ENCODE measurements at regions not wholly inside any gene's neighbourhood (a gene's known extent, or its start where the extent isn't known, plus 50 kb on each side); places are given as distances from the start of the nearest gene placed in this dataset.
"Not testable (repeated sequence)": the region's sequence is repeated elsewhere in the genome, so short reads cannot be mapped to it uniquely, and the experiment has no call there.

DNA sequence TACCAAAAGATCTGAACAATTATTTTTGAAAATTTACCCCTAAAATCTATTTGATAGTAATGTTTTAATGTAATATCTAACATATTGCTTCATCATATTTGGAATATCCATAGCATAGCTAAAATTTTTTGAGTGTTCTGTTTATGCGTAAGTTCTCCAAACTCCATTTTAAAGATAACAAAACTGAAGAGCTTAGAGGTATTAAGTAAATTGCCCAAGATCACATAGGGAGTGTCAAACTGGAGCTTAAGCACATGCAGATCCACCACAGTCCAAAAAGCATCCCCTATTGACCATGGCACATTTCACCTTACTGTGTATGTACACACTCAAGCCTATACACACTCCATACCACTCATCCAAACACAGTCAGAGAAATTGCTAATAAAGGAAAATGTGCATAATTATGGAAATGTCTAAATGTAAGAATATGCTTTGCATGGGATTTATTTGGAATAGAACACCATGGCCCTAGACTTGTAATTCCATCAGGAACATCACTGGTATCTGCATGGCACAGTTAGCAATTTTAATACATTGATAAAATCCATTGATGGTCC, 85.2 kb upstream of the TGFBR2 start:
- ATAC-seq = no peak
- no peak for DNase-seq

DNA sequence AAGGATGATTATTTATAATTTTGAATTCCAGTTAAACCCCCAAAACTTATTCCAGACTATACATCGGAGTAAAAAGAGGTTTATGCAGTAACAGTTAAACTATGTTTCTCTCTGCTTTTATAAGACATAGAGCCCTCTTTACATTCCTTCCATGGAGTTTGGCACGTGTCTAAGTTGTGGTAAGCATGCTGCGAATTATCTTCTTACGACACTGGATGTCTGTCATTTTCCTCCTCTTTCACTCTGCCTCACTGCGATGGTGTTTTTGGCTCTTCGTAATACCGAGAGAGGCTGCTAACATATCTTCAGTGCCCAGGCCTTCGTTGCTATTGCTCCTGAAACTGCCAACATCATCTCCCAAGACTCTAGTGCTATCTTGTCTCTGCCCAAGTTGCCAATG, 83.9 kb upstream of the TGFBR2 start:
- no peak for ATAC-seq
- no peak for DNase-seq

DNA sequence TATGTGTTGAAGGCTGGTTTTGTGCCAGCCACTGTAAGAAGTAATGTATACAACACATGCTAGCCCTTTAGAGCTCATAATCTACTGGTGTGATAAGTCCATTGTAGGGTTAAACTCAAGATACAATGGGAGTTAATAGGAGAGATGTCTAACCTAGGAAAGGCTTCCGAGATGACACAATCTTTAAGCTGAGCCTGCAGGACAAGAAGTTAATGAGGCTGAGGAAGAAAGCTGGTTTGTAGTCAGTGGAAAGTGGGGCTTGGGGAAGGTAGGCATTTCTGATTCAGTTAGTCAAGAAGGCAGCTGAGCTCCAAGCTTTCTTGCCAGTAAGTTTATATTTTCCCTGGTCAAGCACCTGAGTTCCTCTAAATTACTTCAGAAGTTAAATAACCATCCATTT, 83.0 kb upstream of the TGFBR2 start:
- ATAC-seq = no peak
- DNase-seq = no peak

DNA sequence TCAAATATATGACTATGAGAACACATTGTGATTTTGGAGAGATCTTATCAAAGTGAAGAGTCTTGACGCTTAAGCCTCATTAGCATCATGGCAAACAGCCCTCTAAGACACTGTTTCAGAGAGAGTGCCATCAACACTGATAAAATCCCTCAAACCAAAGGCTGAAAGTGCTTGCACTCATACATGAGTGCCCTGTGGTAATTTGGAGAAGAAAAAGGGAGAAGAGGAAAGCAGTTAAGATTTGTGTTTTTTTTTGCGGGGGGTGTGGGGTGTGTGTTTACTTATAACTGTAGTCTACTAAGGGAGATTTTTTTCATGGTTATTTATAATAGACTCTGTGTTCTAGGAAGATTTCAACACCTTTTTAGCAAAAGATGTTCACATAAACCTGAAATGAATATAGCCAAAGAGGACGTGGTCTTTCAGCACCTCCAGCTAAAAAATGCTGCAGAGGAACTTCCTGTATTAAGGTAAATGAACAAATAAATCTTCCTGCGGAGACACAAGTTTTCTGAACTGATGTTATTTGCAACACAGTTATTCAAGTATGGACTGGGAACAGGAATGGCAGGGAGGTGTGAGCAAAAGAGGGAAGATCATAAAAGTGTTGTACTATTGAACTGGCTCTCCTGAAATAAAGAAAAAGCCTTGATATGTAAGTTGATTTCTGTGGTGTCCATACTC, 81.9 kb upstream of the TGFBR2 start:
- no peak for ATAC-seq

DNA sequence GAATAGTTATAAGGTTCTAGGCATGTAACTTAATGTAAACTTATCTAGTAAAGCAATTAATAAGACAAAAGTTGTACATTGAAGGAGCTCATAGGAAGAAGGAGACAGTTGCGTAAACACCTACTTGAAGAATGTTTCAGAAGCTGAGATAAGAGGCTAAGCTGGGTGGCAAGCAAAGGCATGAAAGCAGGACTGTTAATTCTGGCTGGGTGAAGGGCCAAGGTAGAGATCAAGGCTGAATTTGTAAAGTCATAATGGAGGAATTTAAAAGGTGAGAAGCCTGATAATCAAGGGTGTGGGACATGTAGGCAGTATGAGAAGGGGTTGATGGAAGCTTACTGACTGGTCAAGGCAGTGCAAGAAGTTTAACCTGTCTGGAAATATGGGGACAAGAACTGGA, 80.4 kb upstream of the TGFBR2 start:
- ATAC-seq (no peak), DNase-seq (no peak)

More for the DNA sequence above, 81.9 kb upstream of the TGFBR2 start:
- no peak for DNase-seq

DNA sequence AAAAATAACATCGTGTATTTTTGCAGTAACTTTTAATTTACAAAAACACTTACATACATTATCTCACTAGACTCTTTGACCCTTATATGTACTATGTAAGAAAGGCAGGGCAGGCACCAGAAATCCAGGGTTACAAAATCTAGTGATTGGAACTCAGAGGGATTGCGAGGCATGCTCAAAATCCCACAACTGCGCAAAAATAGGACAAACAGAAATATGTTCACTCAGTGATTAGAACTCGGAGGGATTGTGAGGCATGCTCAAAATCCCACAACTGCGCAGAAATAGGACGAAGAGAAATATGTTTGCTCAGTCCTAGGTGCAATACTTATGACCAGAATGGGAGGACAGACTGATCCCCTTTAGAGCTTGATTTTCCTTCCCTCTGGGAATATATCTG, 79.2 kb upstream of the TGFBR2 start:
- no peak for ATAC-seq

DNA sequence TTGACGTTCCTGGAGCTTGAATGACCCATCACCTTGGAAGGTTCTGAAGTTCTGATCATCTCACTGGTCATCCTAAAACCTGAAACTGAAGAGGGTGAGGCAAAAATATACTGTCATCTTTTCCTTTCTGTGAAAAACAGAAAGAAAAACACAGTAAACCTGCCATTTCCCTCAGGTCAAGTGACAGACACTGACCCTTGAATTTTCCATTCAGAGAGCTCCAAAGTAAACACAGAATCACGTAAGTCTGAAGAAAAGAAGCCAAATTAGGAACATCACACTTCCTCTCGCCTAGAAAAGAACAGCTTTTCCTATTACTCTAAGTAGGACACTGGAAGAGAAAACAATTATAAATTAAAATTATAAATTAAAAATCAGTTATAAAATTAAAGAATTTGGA, 78.7 kb upstream of the TGFBR2 start:
- no peak for DNase-seq
- ATAC-seq = no peak

More for the DNA sequence above, 79.2 kb upstream of the TGFBR2 start:
- no peak for DNase-seq

DNA sequence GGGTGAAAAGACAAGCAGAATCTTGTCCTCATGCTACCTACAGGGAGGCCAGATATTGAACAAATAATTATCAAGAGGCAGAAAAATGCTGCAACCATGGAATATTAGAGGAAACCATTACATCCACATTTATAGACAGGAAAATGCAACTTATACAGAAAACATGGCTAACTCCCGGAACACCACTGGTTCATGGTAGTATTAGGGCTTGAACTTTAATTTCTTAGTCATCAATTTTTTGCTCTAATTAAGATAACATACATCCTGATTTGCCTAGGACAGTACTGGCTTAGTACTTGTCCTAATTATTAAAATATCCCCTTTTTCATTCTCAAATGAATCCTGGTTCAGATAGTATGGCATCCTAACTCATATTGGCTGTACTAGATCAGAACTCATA, 76.3 kb upstream of the TGFBR2 start:
- DNase-seq = no peak
- ATAC-seq = no peak

DNA sequence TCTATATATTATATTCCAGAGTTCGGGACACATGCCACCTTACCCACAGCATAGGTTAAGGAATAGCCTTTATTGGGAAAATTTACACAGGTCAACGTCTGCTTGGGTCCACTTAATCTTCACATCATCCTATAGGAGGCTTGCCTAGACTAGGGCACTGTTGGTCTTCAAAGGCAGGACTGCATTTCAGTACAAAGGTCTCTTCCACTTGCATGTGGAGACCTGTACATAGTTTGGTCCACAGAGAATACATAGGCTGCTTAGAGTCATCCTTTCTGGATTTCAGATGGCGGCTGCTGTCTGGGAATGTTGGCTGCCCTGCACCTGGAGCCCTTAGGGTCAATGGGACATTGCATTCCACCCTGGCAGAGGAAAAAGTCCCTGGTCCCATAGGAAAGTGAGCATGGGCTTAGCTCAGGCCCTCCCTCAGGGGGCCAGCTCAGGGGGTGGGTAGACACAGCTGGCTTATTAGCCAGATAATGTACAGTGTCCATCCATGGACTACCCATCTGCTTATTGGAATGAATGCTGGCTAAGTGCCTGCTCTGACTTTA, 75.3 kb upstream of the TGFBR2 start:
- no peak for ATAC-seq
- DNase-seq = no peak

DNA sequence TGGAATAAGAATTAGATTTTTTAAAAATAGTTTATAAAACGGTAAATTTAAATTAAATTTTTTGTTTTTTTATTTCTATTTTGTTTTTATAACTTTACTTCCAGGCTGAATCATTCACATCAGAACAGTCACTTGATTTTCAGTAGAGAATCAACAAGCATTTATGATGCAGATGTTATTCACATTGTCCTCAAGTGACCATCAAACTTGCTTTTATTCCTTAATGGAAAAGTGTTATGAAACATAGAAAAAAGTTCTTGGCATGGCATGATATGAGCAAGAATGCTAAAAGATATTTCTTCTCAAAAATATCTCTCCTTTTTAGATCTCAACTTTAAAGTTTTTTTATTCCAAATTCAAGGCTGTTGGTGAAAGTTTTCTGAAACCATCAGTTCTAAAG, 70.9 kb upstream of the TGFBR2 start:
- DNase-seq (no peak), ATAC-seq (no peak)

DNA sequence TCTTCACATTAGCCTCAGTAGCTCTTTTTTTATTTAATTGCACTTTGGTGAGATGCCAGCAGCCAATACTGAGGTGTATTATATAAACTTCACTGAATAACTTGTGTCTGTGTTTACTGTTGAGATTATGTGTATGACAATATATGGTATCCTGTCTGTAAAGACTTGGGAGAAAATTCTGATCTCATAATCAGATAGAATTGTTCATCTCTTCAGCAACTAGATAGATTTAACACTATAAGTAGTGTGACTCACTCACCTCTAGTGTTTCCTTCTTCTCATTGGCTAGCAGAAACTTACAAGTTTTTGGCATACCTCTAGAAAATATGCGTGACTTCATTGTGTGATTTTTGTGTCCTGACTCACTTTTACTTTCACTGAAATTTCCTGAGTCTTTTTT, 67.6 kb upstream of the TGFBR2 start:
- peak; percentile 66 for ATAC-seq
- DNase-seq = no peak

DNA sequence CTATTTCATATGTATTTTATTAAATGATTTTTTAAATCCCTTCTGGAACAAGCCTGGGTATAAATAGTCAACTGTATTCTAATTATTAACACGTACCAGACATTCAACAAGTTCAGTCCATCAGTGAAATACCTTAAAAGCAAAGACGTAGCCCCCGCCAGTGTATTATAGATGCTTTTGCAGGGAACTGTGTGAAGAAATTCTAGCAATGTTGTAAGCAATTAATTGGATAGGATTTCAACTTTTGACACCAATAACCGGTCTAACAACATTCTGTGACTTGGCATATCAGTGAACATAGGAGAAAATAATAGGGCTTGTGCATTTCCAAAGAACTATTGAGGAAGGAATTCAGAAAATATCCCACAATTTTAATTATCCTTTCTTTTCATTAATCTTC, 67.2 kb upstream of the TGFBR2 start:
- no peak for ATAC-seq
- DNase-seq = no peak

DNA sequence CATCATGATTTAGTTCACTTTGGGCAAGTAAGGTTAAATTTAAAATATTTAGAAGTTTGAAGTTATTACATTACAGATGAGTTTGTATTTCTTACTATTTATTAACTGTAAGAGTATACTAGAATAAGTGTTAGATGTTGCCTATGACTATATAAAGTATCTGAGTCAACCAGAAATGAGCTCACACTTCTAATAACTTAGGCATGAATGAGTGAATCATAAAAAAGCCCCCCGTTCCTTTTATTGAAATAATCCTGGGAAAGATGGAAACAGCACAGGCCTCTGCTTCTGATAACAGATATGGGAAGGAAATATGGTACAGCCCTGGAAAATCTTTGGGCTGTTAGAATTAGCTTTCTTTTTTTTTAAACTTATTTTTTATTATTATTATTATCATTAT, 66.6 kb upstream of the TGFBR2 start:
- DNase-seq = no peak
- ATAC-seq = no peak

DNA sequence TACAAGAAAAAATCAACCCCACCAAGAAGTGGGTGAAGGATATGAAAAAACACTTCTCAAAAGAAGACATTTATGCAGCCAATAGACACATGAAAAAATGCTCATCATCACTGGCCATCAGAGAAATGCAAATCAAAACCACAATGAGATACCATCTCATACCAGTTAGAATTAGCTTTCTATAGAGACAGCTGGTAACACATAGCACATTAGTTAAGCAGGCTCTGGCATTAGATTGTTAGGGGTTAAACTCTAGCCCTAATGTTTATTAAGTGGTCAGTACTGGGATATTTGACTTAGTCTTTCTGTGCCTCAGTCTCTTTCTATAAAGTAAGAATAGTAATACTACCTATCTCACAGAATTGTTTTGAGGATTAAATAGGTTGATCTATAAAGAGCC, 65.2 kb upstream of the TGFBR2 start:
- not testable (repeated sequence) for ATAC-seq, DNase-seq

DNA sequence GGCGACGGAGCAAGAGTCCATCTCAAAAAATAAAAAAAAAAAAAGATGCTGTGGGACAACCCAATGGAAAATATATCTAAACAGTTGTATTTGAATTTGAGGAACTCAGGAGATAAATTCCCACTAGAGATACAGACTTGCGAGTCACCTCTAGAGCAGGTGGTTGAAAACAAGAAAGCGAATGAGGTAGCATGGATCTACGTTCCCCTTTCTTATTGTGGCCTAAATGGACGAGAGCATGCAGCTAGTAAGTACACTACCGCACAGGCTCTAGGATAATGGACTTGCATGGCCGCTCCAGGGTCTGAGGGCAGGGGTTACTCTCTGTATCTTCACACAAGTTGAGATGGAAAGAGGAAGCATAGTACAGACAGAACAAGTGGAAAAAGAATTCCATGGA, 63.5 kb upstream of the TGFBR2 start:
- DNase-seq = no peak
- ATAC-seq = no peak

DNA sequence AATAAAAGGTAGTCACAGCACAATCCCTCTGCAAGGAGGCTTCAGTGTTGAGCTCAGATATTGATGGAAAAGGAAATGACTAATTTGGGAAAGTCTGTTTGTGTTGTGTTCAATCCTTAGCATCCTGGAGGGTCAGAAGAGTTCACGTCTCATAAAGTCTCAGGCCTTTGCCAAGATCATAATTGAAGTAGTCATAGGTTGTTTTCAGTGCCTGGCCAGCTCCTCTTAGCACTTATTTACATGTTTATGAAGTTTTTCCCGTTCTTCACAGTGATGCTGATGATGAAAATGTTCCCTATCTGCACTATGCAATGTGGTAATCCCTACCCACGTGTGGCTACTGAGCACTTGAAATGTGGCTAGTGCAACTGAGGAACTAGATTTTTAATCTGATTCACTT, 61.6 kb upstream of the TGFBR2 start:
- peak; percentile 60 for ATAC-seq
- no peak for DNase-seq

DNA sequence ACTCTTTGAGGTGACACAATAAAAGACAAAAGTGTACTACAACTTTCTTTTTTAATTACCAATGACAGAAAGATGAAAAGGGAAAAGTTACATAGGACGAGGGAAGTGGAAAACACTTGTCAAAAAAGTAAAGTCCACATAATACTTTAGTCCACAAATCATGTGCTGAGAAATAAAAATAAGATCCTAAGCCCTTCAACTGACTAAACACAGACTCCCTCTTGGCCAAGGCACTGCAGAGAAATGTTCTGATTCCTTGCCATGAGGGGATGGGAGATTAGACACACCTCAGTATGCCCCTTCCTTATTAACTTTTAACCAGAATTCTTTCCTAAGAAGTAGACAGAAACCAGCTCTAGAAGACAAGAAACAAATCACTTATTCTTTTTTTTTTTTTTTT, 59.5 kb upstream of the TGFBR2 start:
- DNase-seq (no peak), ATAC-seq (no peak)

DNA sequence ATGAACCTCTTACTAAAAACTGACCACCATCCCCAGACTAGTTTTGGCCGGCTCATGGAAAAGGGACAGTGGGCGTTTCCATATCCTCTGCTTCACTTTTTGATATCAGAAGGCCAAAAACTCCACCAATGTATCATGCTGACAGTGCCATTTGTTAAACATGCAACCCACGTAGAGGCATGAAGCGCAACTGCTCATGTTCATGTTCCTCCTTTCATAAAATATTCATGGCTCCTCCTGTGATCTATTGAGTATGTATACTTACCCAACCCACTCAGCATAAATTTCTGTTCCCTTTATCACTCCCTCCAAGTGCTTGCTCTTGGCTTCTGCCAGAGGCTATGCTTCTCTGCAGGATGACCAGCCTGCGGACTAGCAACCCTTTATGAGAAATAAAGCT, 58.7 kb upstream of the TGFBR2 start:
- DNase-seq = no peak
- ATAC-seq = no peak

DNA sequence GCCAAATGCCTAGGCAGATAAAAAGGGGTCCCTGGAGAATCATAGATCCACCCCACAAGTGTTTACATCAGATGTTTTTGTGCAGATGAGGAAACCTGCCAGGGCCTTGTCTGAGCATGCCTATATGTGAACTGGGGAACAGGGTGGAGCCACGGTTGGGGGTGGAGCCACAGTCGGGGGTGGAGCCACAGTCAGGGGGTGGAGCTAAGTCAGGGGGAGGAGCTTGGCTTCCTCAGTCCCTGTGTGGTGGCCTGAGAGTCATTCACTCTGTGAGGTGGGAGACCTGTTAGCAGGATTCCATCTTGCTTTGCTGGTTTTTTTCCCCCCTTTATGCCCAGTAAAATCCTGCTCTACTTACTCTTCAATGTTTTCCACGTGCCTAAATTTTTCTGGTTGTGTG, 57.8 kb upstream of the TGFBR2 start:
- ATAC-seq (peak; percentile 65), DNase-seq (peak; percentile 45)

DNA sequence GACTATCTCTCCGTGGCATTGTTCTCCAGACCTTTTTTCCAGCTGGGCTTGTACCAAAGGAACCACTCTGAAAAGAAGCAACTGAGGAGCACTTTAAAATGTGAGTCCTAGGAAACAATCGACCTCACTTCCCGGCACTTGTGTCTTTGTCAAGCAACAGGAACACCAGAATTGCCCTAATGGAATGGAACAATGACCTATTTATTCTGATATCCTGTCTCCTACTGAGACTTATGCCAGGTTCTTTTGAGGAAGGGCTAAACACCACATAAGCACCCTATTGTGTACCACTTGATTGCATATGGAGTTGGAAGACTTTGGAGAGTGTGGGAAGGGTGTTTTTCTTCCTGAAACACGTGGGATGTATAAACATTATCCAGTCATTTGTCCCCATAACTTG, 56.8 kb upstream of the TGFBR2 start:
- no peak for ATAC-seq
- DNase-seq = no peak

DNA sequence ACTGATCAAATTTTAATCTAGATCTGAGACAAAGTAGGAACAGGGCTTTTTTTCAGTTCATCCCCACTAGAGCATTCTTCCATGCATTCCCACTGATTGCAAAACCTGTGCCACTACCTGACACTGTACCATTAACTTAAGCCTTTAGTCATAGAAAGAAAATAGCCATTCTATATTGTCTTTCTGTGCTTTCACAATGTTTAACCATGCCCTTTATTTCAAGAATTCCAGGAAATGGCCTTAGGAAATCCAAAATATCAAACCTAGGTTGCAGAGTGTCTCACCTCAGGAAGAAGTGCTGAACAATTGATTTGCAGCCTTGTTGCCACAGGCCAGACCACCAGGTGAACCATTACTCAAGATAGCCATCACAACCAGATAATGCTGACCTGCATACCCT, 56.2 kb upstream of the TGFBR2 start:
- no peak for ATAC-seq
- DNase-seq = no peak

DNA sequence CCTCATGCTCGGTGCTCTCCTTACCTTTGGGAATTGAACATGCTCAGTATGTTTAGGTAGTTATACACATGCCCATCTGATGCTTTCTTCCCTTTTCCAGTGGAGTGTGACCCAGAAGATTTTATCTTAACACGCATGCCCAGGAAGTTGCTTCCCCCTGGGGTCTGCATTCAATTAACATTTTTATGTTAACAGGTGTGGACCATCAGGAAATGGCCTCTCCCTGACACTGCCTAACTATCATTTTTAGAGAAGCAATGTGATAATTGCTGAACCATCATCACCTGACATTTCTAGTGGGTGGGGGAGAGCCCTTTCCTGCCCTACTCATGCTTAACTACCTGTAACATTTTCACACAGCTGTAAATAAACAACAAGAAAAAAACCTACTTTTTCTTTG, 55.1 kb upstream of the TGFBR2 start:
- DNase-seq = no peak
- ATAC-seq = no peak

DNA sequence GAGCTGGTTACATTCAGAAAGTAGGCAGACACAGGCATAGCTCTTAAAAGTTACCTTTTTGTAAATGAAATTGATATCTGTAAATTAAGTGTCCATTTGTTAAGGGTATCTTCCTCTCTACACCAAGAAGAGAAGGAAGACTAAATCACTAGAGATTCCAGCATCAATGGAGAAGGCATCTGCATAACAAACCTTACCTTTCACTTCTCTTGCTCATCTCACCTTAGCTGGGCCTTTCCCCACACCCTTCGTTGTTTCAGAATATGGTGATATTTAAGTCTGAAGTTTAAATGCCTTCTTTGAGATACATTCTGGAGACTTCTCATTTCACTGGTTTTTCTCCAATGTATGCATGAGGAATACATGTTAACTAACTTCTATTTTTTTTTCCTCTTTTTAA, 54.5 kb upstream of the TGFBR2 start:
- ATAC-seq (no peak), DNase-seq (no peak)

DNA sequence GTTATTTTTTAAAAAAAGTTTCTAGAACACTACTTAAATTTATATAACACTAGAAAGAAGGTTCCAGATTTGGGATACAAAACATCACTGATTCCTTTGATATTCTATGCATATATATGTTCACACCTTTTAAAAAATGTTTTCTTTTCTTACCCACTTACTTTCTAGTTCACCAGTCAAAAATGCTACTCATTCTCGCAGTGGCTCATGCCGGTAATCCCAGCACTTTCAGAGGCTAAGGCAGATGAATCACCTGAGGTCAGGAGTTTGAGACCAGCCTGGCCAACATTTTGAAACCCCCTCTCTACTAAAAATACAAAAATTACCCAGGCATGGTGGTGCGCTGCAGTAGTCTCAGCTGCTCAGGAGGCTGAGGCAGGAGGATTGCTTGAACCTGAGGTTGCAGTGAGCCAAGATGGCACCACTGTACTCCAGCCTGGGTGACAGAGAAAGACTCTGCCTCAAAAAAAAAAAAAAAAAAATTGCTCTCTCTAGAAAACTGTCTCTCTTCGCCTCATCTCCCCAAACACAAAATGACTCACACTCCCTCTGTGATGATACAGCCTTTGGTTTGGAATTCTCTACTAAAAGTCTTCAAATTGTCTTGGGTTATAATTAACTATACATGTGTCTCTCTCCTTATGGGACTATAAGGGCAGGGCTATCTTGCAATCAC, 52.6 kb upstream of the TGFBR2 start:
- ATAC-seq = peak; percentile 28

More for the DNA sequence above, 52.6 kb upstream of the TGFBR2 start:
- no peak for DNase-seq
